ENCODE measurements at regions not wholly inside any gene's neighbourhood (a gene's known extent, or its start where the extent isn't known, plus 50 kb on each side); places are given as distances from the start of the nearest gene placed in this dataset.

DNA sequence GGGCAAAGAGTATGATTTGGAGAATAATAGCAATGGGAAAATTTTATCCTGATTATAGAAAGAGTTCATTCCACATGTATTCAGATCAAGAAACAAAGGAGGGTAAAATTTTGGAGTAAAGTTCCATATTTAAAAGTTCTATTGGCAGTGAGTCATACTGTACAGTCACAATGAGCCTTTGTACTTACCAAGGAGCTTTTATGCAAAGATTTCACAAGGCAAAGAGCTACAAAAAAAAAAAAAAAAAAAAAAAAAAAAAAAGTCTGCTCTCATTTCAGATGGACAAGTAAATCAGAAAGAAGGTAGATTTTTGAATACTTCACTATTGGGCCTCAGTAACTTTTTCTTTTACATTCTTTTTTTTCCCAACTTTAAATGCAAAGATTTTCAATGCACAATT is 1802.2 kb upstream of the PIK3C3 start:
- Histone ChIP-seq H3K79me2 (replicated peaks; ENCODE audit: insufficient read depth) (no peaks in the 10 kb centered on the region), H3K4me1 (ENCODE audit: insufficient read depth) (no peaks in the 10 kb centered on the region), H3F3A (replicated peaks; ENCODE audit: low read depth) (no peaks in the 10 kb centered on the region), H3K27me3 (ENCODE audit: insufficient read depth) (no peaks in the 10 kb centered on the region), H3K27ac (ENCODE audit: low read depth) (no peak overlapping the region), H4K20me1 (replicated peaks; ENCODE audit: insufficient read depth) (no peaks in the 10 kb centered on the region), H2AFZ (no peak overlapping the region), H3K4me2 (no peak overlapping the region), H3K36me3 (ENCODE audit: insufficient read depth) (no peaks in the 10 kb centered on the region), H3K9me2 (ENCODE audit: insufficient read depth) (no peaks in the 10 kb centered on the region), H3K4me3 (no peak overlapping the region)
- no peaks in the 10 kb centered on the region for H3K27me3 Mint-ChIP-seq (ENCODE audit: insufficient read depth, low read depth, poor library complexity)
- no peaks in the 10 kb centered on the region for H3K9me3 Mint-ChIP-seq
- H3K4me1 Mint-ChIP-seq = no peaks in the 10 kb centered on the region
- H3K27ac Mint-ChIP-seq = no peak overlapping the region
- H3K4me3 Mint-ChIP-seq = no peak overlapping the region
- DNase-seq (ENCODE audit: low spot score) = no peak
- no peak for TF ChIP-seq JUNB (IDR thresholded peaks at IDR 0.05; ENCODE audit: unreplicated experiment)
- TF ChIP-seq, protein P1, sequence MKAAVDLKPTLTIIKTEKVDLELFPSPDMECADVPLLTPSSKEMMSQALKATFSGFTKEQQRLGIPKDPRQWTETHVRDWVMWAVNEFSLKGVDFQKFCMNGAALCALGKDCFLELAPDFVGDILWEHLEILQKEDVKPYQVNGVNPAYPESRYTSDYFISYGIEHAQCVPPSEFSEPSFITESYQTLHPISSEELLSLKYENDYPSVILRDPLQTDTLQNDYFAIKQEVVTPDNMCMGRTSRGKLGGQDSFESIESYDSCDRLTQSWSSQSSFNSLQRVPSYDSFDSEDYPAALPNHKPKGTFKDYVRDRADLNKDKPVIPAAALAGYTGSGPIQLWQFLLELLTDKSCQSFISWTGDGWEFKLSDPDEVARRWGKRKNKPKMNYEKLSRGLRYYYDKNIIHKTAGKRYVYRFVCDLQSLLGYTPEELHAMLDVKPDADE (IDR thresholded peaks at IDR 0.05) = no peak
- TF ChIP-seq STAT1 (IDR thresholded peaks at IDR 0.05; ENCODE audit: unreplicated experiment) = no peak
- TF ChIP-seq EZH2phosphoT487 (IDR thresholded peaks at IDR 0.05; ENCODE audit: unreplicated experiment) = no peak
- TF ChIP-seq POLR2AphosphoS5 (IDR thresholded peaks at IDR 0.05; ENCODE audit: low read depth) = no peak
- no peak for ATAC-seq
- H3K36me3 Mint-ChIP-seq (ENCODE audit: low read depth) = no peaks in the 10 kb centered on the region

DNA sequence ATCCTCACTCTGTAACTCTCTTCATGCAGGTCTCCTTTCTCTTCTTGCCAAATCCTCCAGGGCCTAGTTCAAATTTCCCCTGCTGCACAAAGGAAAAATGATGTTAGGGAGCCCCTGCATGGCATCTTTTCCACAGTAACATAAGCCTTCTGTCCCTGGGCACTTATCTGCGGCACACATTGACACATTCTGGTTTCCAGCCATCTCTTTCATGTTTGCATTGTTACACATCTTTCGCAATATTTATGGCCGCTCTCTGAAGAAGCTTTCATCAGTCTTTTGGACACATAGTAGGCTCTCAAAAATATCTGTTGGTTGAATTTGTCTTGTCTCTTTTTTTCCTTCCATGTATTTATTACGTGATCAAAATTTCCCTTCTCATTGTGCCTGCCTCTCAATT is 1806.1 kb upstream of the PIK3C3 start:
- Mint-ChIP-seq H3K4me3 (no peak overlapping the region), H3K4me1 (no peaks in the 10 kb centered on the region), H3K36me3 (ENCODE audit: low read depth) (no peaks in the 10 kb centered on the region), H3K9me3 (no peaks in the 10 kb centered on the region), H3K27ac (no peak overlapping the region), H3K27me3 (ENCODE audit: insufficient read depth, low read depth, poor library complexity) (no peaks in the 10 kb centered on the region)
- Histone ChIP-seq H2AFZ (no peak overlapping the region), H3K4me1 (ENCODE audit: insufficient read depth) (no peaks in the 10 kb centered on the region), H3K79me2 (replicated peaks; ENCODE audit: insufficient read depth) (no peaks in the 10 kb centered on the region), H3K9me2 (ENCODE audit: insufficient read depth) (no peaks in the 10 kb centered on the region), H4K20me1 (replicated peaks; ENCODE audit: insufficient read depth) (no peaks in the 10 kb centered on the region), H3K36me3 (ENCODE audit: insufficient read depth) (no peaks in the 10 kb centered on the region), H3K4me3 (no peak overlapping the region), H3K27ac (ENCODE audit: low read depth) (no peak overlapping the region), H3K27me3 (ENCODE audit: insufficient read depth) (no peaks in the 10 kb centered on the region), H3F3A (replicated peaks; ENCODE audit: low read depth) (no peaks in the 10 kb centered on the region), H3K4me2 (no peak overlapping the region)
- DNase-seq (ENCODE audit: low spot score) = no peak
- no peak for ATAC-seq
- TF ChIP-seq, protein P2, sequence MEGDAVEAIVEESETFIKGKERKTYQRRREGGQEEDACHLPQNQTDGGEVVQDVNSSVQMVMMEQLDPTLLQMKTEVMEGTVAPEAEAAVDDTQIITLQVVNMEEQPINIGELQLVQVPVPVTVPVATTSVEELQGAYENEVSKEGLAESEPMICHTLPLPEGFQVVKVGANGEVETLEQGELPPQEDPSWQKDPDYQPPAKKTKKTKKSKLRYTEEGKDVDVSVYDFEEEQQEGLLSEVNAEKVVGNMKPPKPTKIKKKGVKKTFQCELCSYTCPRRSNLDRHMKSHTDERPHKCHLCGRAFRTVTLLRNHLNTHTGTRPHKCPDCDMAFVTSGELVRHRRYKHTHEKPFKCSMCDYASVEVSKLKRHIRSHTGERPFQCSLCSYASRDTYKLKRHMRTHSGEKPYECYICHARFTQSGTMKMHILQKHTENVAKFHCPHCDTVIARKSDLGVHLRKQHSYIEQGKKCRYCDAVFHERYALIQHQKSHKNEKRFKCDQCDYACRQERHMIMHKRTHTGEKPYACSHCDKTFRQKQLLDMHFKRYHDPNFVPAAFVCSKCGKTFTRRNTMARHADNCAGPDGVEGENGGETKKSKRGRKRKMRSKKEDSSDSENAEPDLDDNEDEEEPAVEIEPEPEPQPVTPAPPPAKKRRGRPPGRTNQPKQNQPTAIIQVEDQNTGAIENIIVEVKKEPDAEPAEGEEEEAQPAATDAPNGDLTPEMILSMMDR (conservative IDR thresholded peaks at IDR 0.05; ENCODE audit: low read depth in 2 of 2) = no peak
- TF ChIP-seq POLR2AphosphoS5 (IDR thresholded peaks at IDR 0.05; ENCODE audit: low read depth) (no peak), CREB1 (CRISPR knock-in tag; IDR thresholded peaks at IDR 0.05; ENCODE audit: low read depth) (no peak), STAT1 (IDR thresholded peaks at IDR 0.05; ENCODE audit: unreplicated experiment) (no peak), EZH2phosphoT487 (IDR thresholded peaks at IDR 0.05; ENCODE audit: unreplicated experiment) (no peak), JUNB (IDR thresholded peaks at IDR 0.05; ENCODE audit: unreplicated experiment) (no peak)
- TF ChIP-seq, protein P3, sequence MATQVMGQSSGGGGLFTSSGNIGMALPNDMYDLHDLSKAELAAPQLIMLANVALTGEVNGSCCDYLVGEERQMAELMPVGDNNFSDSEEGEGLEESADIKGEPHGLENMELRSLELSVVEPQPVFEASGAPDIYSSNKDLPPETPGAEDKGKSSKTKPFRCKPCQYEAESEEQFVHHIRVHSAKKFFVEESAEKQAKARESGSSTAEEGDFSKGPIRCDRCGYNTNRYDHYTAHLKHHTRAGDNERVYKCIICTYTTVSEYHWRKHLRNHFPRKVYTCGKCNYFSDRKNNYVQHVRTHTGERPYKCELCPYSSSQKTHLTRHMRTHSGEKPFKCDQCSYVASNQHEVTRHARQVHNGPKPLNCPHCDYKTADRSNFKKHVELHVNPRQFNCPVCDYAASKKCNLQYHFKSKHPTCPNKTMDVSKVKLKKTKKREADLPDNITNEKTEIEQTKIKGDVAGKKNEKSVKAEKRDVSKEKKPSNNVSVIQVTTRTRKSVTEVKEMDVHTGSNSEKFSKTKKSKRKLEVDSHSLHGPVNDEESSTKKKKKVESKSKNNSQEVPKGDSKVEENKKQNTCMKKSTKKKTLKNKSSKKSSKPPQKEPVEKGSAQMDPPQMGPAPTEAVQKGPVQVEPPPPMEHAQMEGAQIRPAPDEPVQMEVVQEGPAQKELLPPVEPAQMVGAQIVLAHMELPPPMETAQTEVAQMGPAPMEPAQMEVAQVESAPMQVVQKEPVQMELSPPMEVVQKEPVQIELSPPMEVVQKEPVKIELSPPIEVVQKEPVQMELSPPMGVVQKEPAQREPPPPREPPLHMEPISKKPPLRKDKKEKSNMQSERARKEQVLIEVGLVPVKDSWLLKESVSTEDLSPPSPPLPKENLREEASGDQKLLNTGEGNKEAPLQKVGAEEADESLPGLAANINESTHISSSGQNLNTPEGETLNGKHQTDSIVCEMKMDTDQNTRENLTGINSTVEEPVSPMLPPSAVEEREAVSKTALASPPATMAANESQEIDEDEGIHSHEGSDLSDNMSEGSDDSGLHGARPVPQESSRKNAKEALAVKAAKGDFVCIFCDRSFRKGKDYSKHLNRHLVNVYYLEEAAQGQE (IDR thresholded peaks at IDR 0.05; ENCODE audit: unreplicated experiment) = no peak

All from GM23338 (cell line).